Stimulated activated CD4-positive, alpha-beta T cell treated with anti-CD3 and anti-CD28 coated beads, Interleukin-4, amount 100 ng/mL, for 1 hour (primary cell): ENCODE measurements at regions not wholly inside any gene's neighbourhood (a gene's known extent, or its start where the extent isn't known, plus 50 kb on each side); places are given as distances from the start of the nearest gene placed in this dataset.

Experiments
- DNase-seq: peaks from one replicate; pipeline ENCODE4 v3.0.0-alpha.2; 2020

GRCh38 chr10:28930514-28931495 is 253.5 kb downstream of the BAMBI start:
- no peak for DNase-seq

GRCh38 chr10:28935061-28935460 is 257.7 kb downstream of the BAMBI start:
- no peak for DNase-seq

- DNase-seq: no peak
These were observed 260.6 kb downstream of the BAMBI start for GRCh38 chr10:28937959-28938358.

- no peak for DNase-seq
These were observed 261.4 kb downstream of the BAMBI start for GRCh38 chr10:28938745-28939144.

GRCh38 chr10:28939281-28940157 is 262.2 kb downstream of the BAMBI start:
- no peak for DNase-seq

GRCh38 chr10:28940158-28940888 is 263.0 kb downstream of the BAMBI start:
- DNase-seq: no peak

- DNase-seq: no peak
These were observed 264.7 kb downstream of the BAMBI start for GRCh38 chr10:28942012-28942411.

GRCh38 chr10:28945959-28946358 is 268.6 kb downstream of the BAMBI start:
- DNase-seq: no peak

GRCh38 chr10:28946479-28946878 is 269.2 kb downstream of the BAMBI start:
- no peak for DNase-seq

- DNase-seq: no peak
These were observed 269.9 kb downstream of the BAMBI start for GRCh38 chr10:28947171-28947570.

GRCh38 chr10:28948046-28948445 is 270.7 kb downstream of the BAMBI start:
- no peak for DNase-seq

- DNase-seq: no peak
These were observed 272.0 kb downstream of the BAMBI start for GRCh38 chr10:28949005-28950004.

GRCh38 chr10:28951484-28951883 is 274.2 kb downstream of the BAMBI start:
- DNase-seq: no peak

GRCh38 chr10:28952523-28952922 is 275.2 kb downstream of the BAMBI start:
- DNase-seq: no peak

GRCh38 chr10:28954211-28954610 is 276.9 kb downstream of the BAMBI start:
- DNase-seq: no peak

- DNase-seq: no peak
These were observed 281.1 kb downstream of the BAMBI start for GRCh38 chr10:28958468-28958867.

GRCh38 chr10:28959850-28960501 is 282.7 kb downstream of the BAMBI start:
- no peak for DNase-seq

GRCh38 chr10:28962768-28963167 is 285.4 kb downstream of the BAMBI start:
- no peak for DNase-seq

- DNase-seq: no peak
These were observed 286.4 kb downstream of the BAMBI start for GRCh38 chr10:28963539-28964221.

GRCh38 chr10:28965937-28966336 is 288.6 kb downstream of the BAMBI start:
- no peak for DNase-seq
